ENCODE measurements at regions not wholly inside any gene's neighbourhood (a gene's known extent, or its start where the extent isn't known, plus 50 kb on each side); places are given as distances from the start of the nearest gene placed in this dataset.

DNA sequence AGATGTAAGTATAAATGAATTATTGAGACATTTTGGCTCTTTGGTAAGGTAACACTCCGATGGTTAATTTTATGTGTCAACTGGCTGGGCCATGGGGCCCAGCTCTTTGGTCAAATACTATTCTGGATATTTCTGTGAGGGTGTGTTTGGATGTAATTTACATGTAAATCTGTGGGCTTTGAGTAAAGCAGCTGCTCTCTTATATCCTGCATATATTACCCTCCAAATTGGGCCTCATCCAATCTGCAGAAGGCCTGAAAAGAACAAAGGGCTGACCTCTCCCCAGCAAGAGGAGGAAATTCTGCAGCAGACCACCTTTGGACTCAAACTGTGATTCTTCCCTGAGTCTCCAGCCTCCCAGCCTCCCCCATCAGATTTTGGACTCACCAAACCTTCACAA lies 464.1 kb downstream of the PLCL1 start:
- Histone ChIP-seq H3K9me3 (ENCODE audit: low read depth) (no peaks in the 10 kb centered on the region), H3K79me2 (no peaks in the 10 kb centered on the region), H3K27ac (no peak overlapping the region), H2AFZ (no peak overlapping the region), H3K36me3 (replicated peaks; ENCODE audit: insufficient read depth, low read depth) (no peaks in the 10 kb centered on the region), H3K4me1 (ENCODE audit: insufficient read depth) (peaks cover 4% of the 10 kb centered on the region), H4K20me1 (ENCODE audit: insufficient read depth, poor library complexity, severe bottlenecking) (no peaks in the 10 kb centered on the region), H3K4me2 (no peak overlapping the region), H3K4me3 (no peak overlapping the region), H3K27me3 (no peaks in the 10 kb centered on the region), H3K9me2 (replicated peaks; ENCODE audit: insufficient read depth) (no peaks in the 10 kb centered on the region)
- DNase-seq (ENCODE audit: low spot score), result no peak
- 89% methylated on average over 1 of the region's 1 CpG for WGBS (ENCODE audit: low lambda C conversion rate, missing lambda C conversion rate)
- TF ChIP-seq EZH2 (IDR thresholded peaks at IDR 0.05; ENCODE audit: borderline replicate concordance) (no peak), EZH2phosphoT487 (IDR thresholded peaks at IDR 0.05; ENCODE audit: low read depth, severe bottlenecking, unreplicated experiment) (no peak)
- TF ChIP-seq, protein P1, sequence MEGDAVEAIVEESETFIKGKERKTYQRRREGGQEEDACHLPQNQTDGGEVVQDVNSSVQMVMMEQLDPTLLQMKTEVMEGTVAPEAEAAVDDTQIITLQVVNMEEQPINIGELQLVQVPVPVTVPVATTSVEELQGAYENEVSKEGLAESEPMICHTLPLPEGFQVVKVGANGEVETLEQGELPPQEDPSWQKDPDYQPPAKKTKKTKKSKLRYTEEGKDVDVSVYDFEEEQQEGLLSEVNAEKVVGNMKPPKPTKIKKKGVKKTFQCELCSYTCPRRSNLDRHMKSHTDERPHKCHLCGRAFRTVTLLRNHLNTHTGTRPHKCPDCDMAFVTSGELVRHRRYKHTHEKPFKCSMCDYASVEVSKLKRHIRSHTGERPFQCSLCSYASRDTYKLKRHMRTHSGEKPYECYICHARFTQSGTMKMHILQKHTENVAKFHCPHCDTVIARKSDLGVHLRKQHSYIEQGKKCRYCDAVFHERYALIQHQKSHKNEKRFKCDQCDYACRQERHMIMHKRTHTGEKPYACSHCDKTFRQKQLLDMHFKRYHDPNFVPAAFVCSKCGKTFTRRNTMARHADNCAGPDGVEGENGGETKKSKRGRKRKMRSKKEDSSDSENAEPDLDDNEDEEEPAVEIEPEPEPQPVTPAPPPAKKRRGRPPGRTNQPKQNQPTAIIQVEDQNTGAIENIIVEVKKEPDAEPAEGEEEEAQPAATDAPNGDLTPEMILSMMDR (IDR thresholded peaks at IDR 0.05; ENCODE audit: poor library complexity), result no peak

DNA sequence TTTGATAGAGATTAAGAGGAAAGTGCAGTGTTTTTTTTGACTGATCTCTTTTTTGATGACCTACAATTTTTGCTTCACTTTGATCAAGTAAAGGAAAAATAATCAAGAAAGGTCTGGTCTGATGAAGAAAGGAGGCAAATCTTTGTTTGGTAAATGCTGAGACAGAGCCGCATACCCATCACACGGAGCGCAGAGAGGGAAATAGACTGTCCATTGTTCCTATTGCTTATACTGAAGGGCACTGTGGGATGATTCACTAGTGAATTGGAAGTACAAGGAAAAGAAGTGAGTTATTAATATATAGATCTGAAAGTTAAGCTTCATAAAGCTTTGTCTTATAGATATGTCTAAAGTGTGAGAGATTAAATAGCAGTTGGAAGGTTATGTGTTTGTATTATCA lies 455.1 kb downstream of the PLCL1 start:
- Histone ChIP-seq H4K20me1 (ENCODE audit: insufficient read depth, poor library complexity, severe bottlenecking) (no peaks in the 10 kb centered on the region), H3K4me3 (no peak overlapping the region), H3K4me2 (no peak overlapping the region), H3K79me2 (no peaks in the 10 kb centered on the region), H3K27me3 (no peaks in the 10 kb centered on the region), H3K36me3 (replicated peaks; ENCODE audit: insufficient read depth, low read depth) (no peaks in the 10 kb centered on the region), H3K27ac (no peak overlapping the region), H2AFZ (no peak overlapping the region), H3K9me2 (replicated peaks; ENCODE audit: insufficient read depth) (no peaks in the 10 kb centered on the region), H3K9me3 (ENCODE audit: low read depth) (no peaks in the 10 kb centered on the region), H3K4me1 (ENCODE audit: insufficient read depth) (no peaks in the 10 kb centered on the region)
- DNase-seq (ENCODE audit: low spot score), result no peak
- 95% methylated on average over 3 of the region's 3 CpGs for WGBS (ENCODE audit: low lambda C conversion rate, missing lambda C conversion rate)
- TF ChIP-seq EZH2phosphoT487 (IDR thresholded peaks at IDR 0.05; ENCODE audit: low read depth, severe bottlenecking, unreplicated experiment) (no peak), EZH2 (IDR thresholded peaks at IDR 0.05; ENCODE audit: borderline replicate concordance) (no peak)
- TF ChIP-seq, protein P1 (IDR thresholded peaks at IDR 0.05; ENCODE audit: poor library complexity), result no peak

DNA sequence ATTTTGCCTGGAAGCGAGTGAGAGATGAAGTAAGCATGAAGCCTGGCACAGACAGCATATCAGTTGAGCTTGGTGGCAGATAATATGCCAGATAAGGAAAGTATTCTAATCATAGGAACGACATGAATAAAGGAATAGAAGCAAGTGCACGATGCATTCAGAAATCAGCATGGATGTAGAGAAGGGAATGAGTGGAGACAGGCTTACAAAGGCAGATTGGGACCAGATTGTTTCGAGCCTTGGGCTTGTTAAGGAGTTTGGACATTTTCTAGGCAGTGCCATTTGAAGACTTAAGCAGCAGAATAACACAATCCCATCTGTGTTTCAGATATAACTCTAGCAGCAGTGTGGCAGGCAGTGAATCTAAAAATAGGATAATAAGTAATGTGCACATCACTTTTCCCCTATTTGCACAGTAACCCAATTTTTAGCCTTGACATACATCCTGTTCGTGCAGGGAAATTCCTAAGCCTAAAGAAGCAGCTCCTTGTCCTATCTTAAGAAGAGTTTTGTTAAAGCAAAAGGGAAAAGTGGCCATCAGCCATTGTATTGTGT lies 450.2 kb downstream of the PLCL1 start:
- H3K36me3 ChIP-seq (replicated peaks; ENCODE audit: insufficient read depth, low read depth), result no peaks in the 10 kb centered on the region
- no peaks in the 10 kb centered on the region for H3K4me1 ChIP-seq (ENCODE audit: insufficient read depth)
- no peak overlapping the region for H3K4me2 ChIP-seq
- no peaks in the 10 kb centered on the region for H3K9me3 ChIP-seq (ENCODE audit: low read depth)
- no peak for TF ChIP-seq EZH2 (IDR thresholded peaks at IDR 0.05; ENCODE audit: borderline replicate concordance)
- TF ChIP-seq EZH2phosphoT487 (IDR thresholded peaks at IDR 0.05; ENCODE audit: low read depth, severe bottlenecking, unreplicated experiment), result no peak
- TF ChIP-seq, protein P1 (IDR thresholded peaks at IDR 0.05; ENCODE audit: poor library complexity), result no peak
- DNase-seq (ENCODE audit: low spot score), result no peak
- H3K79me2 ChIP-seq, result no peaks in the 10 kb centered on the region
- no peak overlapping the region for H2AFZ ChIP-seq
- no peak overlapping the region for H3K4me3 ChIP-seq
- WGBS (ENCODE audit: low lambda C conversion rate, missing lambda C conversion rate), result 74% methylated on average over 5 of the region's 5 CpGs
- H3K27me3 ChIP-seq, result no peaks in the 10 kb centered on the region
- no peak overlapping the region for H3K27ac ChIP-seq
- H3K9me2 ChIP-seq (replicated peaks; ENCODE audit: insufficient read depth), result no peaks in the 10 kb centered on the region
- H4K20me1 ChIP-seq (ENCODE audit: insufficient read depth, poor library complexity, severe bottlenecking), result no peaks in the 10 kb centered on the region

DNA sequence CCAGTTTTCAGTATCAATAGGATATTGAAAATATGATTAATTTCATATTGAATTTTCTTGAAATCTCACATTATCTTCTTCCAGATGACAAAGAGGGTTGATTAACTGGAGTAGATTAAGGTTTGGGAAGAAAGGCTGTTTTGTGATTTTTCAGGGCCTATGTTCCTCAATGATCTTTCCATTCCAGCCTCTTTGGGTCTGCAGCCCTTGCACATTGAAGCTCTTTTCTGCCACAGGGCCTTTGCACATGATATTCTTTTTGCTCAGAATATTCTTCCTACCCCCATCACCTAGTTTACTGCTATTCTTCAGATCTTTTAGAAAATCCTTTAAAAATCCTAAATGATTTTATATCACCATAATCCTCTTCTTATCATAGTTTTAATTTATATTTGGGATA lies 449.6 kb downstream of the PLCL1 start:
- Histone ChIP-seq H3K9me2 (replicated peaks; ENCODE audit: insufficient read depth) (no peaks in the 10 kb centered on the region), H3K27ac (no peak overlapping the region), H3K36me3 (replicated peaks; ENCODE audit: insufficient read depth, low read depth) (no peaks in the 10 kb centered on the region), H3K4me1 (ENCODE audit: insufficient read depth) (no peaks in the 10 kb centered on the region), H4K20me1 (ENCODE audit: insufficient read depth, poor library complexity, severe bottlenecking) (no peaks in the 10 kb centered on the region), H3K4me2 (no peak overlapping the region), H2AFZ (no peak overlapping the region), H3K27me3 (no peaks in the 10 kb centered on the region), H3K79me2 (no peaks in the 10 kb centered on the region), H3K4me3 (no peak overlapping the region), H3K9me3 (ENCODE audit: low read depth) (no peaks in the 10 kb centered on the region)
- TF ChIP-seq EZH2phosphoT487 (IDR thresholded peaks at IDR 0.05; ENCODE audit: low read depth, severe bottlenecking, unreplicated experiment) (no peak), EZH2 (IDR thresholded peaks at IDR 0.05; ENCODE audit: borderline replicate concordance) (no peak)
- TF ChIP-seq, protein P1 (IDR thresholded peaks at IDR 0.05; ENCODE audit: poor library complexity), result no peak
- no peak for DNase-seq (ENCODE audit: low spot score)

Data from hepatocyte (in vitro differentiated cells).